ENCODE measurements at regions not wholly inside any gene's neighbourhood (a gene's known extent, or its start where the extent isn't known, plus 50 kb on each side); places are given as distances from the start of the nearest gene placed in this dataset.

GRCh38 chr1:65486613-65487012 is 66.1 kb downstream of the LEPR start:
- DNase-seq: no peak

DNA sequence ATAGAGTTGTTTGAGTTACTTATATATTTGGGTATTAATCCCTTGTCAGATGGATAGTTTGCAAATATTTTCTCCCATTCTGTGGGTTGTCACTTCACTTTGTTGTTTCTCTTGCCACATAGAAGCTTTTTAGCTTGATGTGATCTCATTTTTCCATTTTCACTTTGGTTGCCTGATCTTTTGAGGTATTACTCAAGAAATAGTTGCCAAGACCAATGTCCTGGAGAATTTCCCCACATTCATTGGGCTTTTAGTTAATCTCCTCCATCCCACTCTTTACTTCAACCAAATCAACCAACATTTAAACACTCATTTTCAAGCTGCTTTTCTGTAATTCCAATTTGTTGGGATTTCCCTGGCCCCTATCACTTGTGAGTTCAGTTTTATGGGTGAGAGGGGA is 69.0 kb downstream of the LEPR start:
- no peak for DNase-seq

- DNase-seq: no peak
Measured at GRCh38 chr1:65490231-65491009, 70.0 kb downstream of the LEPR start.

- no peak for DNase-seq
Measured at GRCh38 chr1:65491472-65491871, 71.0 kb downstream of the LEPR start.

DNA sequence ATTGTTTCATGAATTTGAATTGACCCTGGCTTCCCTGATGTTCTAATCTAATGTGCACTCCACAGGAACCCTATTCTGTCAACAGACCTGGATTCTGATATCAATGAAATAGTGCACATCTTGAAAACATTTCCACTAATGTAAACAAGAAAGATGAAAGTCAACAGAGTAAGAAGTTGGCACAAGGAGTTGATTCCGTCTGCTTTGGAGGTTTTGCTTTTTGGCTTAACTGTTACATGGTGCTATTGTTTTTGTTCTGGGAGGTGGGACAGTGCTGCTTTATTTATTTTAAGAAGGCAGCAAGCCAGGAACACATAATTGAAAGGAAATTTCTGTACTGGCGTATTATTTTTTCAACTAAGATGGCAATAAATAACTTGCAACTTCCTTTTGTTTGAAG is 73.3 kb downstream of the LEPR start:
- DNase-seq: no peak

GRCh38 chr1:65494671-65495070 is 74.2 kb downstream of the LEPR start:
- DNase-seq: no peak

- DNase-seq: no peak
Measured at GRCh38 chr1:65495137-65495536, 74.7 kb downstream of the LEPR start.

DNA sequence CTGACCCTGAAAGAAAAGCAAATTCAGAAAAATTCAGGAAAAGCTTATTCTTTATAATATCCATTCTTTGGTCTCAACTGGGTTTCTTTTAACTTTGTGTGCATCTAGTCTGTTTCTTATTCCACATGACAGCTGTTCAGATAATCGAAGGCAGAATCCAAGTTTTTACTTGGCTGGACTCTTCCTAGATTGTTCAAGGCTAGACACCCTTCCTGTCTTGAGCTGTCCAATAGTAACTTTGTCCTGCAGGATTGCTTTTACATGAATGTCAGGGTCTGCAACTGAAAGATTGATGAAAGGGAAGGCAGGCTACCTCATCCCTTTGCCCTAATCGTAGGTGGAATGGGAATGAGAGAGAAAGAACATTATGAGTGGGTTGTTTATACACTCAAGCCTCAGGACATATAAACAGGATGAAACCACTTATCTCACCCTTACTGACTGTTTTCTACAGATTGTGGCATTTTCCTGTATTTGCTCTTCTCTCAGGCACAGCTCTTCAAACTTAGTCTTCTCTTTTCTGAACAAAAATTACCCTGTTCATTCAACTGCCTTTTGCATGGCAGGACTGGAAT is 76.9 kb downstream of the LEPR start:
- no peak for DNase-seq

- DNase-seq: no peak
Measured at GRCh38 chr1:65503427-65503826, 83.0 kb downstream of the LEPR start.

GRCh38 chr1:65504263-65504662 is 83.8 kb downstream of the LEPR start:
- no peak for DNase-seq

GRCh38 chr1:65505547-65506300 is 85.3 kb downstream of the LEPR start:
- DNase-seq: no peak

DNA sequence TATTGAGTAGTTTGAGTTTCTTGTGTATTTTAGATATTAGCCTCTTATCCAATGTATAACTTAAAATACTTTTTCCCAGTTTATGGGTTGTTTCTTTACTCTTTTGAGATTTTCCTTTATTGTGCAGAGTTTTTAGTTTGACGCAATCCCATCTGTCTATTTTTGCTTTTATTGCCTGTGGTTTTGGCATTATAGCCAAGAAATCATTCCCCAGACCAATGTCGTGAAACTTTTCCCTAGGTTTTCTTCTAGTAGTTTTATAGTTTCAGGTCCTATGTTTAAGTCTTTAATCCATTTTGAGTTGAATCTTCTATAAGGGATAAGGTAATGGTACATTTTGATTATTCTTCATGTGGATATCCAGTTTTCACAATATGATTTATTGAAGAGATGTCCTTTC is 87.6 kb downstream of the LEPR start:
- no peak for DNase-seq

DNA sequence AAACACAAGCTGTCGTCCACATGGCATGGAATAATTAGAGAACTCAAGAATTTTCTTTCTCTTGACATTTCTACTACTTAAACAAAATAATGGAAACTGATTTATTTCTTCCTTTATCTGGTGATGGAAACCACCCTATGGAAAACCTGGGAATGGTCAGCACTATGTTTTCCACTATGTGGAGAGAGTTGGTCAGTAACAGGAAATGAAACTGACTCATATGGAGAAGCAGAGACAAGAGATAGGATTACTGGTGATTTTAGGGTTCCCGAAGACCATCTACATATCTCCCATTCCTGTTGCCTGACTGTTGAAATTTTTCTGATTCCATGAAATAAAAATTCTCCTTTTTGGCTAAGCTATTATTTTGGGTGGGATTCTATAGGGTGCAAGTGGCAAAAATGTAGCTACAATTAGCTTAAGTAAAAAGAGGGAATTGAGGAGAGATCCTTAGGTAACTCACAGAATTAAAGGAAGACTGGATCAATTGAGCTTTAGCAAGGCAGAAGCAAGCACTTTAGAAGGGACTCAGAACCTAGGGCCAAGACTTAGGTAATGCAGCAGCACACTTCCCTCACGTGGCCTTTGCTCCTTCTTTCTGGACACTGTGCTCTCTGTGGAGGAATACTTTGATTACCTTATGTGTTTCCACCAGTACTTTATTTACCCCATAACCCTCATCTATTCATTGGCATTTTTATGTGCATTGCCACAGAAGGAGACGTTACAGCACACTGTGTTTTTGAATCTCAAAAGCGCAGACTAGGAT is 89.6 kb downstream of the LEPR start:
- no peak for DNase-seq

DNA sequence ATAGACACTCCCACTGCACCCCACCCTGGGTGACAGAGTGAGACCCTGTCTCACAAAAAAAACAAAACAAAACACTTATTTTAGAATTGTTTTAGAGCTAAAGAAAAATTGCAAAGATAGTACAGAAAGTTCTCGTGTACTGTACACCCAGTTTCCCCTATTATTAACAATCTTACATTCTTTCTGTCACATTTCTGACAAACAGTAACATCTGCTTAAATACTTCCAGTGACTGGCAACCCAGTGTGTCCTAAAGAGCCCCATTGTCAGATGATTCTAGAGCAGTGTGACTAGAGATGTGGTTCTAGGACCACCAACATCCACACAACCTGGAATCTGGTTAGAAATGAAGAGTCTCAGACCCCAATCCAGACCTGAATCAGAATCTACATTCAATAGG is 90.5 kb downstream of the LEPR start:
- DNase-seq: no peak

- no peak for DNase-seq
Measured at GRCh38 chr1:65512383-65512782, 91.9 kb downstream of the LEPR start.

DNA sequence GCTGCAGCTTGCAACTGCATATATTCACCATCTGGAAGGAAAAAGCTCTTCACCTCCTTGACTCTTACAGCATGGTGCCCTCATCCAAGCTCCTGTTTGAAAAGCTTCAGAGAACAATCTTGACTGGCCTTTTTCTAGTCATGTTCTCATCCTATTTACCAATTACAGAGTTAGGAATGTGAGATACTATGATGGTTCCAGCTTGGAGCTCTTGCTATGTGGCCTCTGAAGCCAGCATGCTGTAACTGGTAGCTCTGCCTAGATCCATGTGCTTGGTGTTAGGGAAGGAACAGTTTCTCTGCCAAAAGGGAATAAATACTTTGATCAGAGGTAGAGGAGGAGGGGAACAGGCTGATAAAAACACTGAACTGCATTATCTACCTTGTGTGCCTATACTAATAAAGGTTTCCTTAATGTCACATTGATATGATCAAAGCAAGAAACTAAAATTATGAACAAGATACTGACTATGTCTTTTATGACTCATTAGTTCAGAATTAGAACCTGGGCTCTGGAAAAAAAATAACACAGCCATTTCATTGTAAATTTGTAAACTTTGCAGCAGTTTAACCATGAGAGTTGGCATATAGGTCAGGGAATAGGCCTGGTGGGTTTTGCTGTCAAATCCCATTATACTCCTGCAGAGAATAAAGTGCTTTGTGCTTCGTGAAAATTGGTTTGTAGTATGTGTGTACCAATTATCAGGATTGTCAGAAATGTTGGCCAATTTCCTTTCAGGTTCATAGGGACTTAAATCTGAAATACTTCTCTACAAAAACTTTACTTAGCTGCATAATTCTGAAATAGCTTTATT is 92.7 kb downstream of the LEPR start:
- no peak for DNase-seq

- no peak for DNase-seq
Measured at GRCh38 chr1:65514041-65514440, 93.6 kb downstream of the LEPR start.

DNA sequence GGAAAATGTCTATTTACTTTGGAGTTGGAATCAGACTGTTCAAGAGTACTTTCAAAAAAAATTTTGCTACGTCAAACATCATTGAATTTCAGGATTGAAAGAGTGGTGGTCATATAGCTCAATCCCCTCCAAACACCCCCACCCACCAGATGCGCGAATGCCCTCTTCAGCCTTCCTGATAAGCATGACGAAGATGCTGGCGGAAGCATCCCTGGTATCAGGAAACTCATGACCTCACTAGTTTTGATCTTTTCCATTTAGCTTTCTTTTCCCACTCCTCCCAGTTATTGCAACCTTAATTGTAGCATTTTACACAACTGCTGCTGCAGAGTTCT is 104.4 kb downstream of the LEPR start:
- DNase-seq: no peak

DNA sequence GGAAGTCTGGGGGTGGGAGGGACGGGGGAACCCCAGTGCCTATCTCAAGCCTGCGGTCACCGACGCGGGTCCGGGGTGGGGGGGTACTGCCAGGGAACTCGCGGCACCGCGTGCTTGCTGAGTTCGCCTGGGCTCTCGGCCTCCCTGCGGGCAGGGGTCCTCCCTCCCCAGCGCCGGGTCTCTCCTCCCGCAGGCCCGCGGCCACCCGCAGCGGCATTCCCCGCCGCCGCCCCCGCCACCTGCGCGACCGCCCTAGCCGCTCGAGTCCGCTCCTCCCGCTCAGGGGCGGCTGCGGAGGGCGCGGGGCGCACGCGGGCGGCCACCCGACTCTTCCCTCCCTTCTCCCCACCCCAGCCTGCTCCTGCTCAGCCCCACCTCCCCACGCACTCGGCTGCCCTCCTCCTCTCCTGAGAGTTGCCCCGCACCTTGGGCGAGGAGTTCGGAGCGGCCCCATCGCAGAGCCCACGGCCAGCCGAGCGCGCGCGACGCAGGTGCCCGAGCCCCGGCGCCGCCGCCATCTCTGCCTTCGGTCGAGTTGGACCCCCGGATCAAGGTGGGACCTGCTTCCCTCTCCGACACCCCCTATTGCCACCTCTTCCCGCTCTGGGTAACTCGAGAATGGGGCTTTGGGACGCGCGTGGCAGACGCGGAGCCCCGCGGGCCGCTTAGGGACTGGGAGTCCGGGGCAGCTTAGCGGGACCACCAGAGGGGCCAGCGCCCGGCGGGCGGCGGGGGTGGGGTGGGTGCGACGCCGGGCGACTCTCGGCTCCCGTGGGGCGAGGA is 105.0 kb downstream of the LEPR start:
- DNase-seq: no peak

DNA sequence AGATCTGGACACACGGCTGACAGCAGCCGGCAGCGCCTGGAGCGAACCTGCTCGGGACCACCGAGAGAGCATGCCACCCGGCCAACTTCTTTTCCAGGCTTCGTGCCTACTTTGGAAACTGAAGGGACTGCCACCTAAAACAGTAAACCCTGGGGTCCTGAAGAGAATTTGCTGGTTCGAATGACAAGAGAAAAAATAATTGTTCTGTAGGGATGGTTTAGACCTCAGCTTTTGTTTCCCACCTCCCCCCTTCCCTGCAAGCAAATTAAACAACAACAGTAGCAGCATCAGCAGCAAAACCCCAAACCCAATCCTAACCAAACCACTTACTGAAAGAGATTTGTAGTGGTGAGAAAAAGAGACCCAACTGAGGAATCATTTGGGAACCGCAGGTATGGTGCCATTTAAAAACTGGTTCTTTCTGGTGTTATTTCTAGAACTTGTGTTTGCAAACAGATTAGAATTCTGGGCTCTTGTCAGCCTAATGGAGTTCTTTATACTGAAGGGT is 105.6 kb downstream of the LEPR start:
- no peak for DNase-seq

DNA sequence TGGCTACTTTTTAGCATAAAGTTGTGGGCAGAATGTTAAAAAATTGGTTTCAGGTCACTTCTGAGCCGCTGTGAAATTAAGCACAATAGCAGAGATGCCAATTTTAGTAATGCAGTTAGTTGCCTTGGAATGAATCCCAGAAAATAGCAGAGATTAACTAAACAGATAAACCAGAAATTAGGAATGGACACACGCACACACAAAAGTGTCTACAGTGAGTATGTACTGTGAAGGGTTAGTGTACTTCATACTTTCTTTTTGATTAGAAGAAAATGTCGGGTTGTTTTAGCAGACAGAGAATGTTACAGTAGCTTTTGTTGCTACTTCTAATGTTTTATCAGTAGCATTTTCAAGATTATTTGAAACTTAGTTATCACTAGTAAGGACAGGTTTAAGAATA is 106.7 kb downstream of the LEPR start:
- DNase-seq: no peak
